Esophagus (tissue), 2 donors: ENCODE measurements at regions not wholly inside any gene's neighbourhood (a gene's known extent, or its start where the extent isn't known, plus 50 kb on each side); places are given as distances from the start of the nearest gene placed in this dataset.

Experiments
- H3K27ac ChIP-seq, 2 donors: one replicate each; pipeline ENCODE4 v1.5.1; 2013; ENCODE audit warnings: low read depth in 2 of 2, mild to moderate bottlenecking in 2 of 2, inconsistent platforms in 1 of 2, low read length in 1 of 2, moderate library complexity in 1 of 2
- H3K27me3 ChIP-seq, 2 donors: one replicate each; pipeline ENCODE4 v1.6.1; 2013; ENCODE audit warnings: low read length in 2 of 2, control low read depth in 1 of 2, mild to moderate bottlenecking in 1 of 2; ENCODE audit not compliant: insufficient read depth in 2 of 2, control insufficient read depth in 1 of 2
- H3K36me3 ChIP-seq, 2 donors: one replicate each; pipeline ENCODE4 v1.6.1; 2013; ENCODE audit warnings: low read length in 1 of 2; ENCODE audit not compliant: control insufficient read depth in 2 of 2, insufficient read depth in 2 of 2
- H3K4me1 ChIP-seq, 2 donors: one replicate each; pipeline ENCODE4 v1.6.1; 2013; ENCODE audit warnings: low read length in 1 of 2; ENCODE audit not compliant: control insufficient read depth in 2 of 2, insufficient read depth in 2 of 2
- H3K4me3 ChIP-seq, 2 donors: one replicate each; pipeline ENCODE4 v1.5.1; 2013; ENCODE audit warnings: low read length in 2 of 2, mild to moderate bottlenecking in 2 of 2, low read depth in 1 of 2, moderate library complexity in 1 of 2
- H3K9me3 ChIP-seq, 2 donors: one replicate each; pipeline ENCODE4 v1.6.1; 2013; ENCODE audit warnings: mild to moderate bottlenecking in 2 of 2, low read depth in 1 of 2, low read length in 1 of 2, moderate library complexity in 1 of 2; ENCODE audit not compliant: control insufficient read depth in 2 of 2, insufficient read depth in 1 of 2
- WGBS, 2 donors: extraction: QIAGEN DNeasy Blood & Tissue Kit; methylation state at CpG; one replicate each; pipeline ENCODE4 v1.1.7; 2013; 5-methylcytosine and 5-hydroxymethylcytosine counted together
- donor health status: healthy with polysubstance abuse.
- donor health status: Bipolar disorder and iron deficiency.

DNA sequence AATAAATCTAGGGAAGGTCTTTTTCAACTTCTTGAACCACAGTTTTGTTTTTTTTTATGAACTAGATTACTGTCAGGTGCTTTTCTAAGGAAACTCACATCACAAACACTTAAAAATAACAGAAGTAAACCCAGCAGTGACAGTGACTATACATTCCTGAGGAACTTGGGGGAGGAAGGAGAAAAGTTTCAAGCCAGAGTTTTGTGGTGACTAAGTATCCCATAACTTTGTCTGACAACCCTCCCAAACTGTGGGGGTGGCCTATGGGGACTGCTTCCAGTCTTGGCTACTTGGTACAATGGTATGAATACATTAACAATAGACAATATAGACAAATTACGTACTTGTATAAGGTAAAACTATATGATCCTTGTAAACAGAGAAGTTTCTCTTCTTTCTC, 202.5 kb upstream of the MAN1A1 start:
- no peak overlapping the region for H3K4me3 ChIP-seq
- no peak overlapping the region for H3K27ac ChIP-seq
- H3K27me3 ChIP-seq, result no peaks in the 10 kb centered on the region
- 98 to 100% methylated on average over 1 of the region's 1 CpG for WGBS, 2 donors
- no peaks in the 10 kb centered on the region for H3K9me3 ChIP-seq
- no peaks in the 10 kb centered on the region for H3K4me1 ChIP-seq
- no peaks in the 10 kb centered on the region for H3K36me3 ChIP-seq

DNA sequence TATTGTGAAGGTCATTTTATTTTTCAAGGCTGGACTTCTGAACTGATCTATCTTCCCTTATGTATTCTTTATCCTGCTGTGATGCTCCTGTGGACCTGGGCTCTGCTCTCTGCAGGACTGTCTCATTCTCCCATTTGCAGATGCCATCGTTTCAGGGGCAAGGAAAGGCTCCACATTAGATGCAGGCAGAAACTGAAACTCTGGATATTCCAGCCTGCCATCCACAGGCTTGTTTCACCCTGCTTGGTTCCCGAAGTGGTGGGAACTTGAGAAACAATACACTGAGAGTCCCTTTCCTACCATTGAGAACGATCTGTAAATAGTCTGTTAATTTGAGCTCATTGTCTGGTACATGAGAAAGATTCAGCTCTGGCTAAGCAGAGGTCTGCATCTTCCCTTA, 197.5 kb upstream of the MAN1A1 start:
- WGBS, 2 donors, result 78 to 86% methylated on average over 3 of the region's 3 CpGs
- Histone ChIP-seq H3K9me3 (no peaks in the 10 kb centered on the region), H3K4me3 (no peak overlapping the region), H3K27me3 (no peaks in the 10 kb centered on the region), H3K4me1 (no peaks in the 10 kb centered on the region), H3K27ac (no peak overlapping the region), H3K36me3 (no peaks in the 10 kb centered on the region)

DNA sequence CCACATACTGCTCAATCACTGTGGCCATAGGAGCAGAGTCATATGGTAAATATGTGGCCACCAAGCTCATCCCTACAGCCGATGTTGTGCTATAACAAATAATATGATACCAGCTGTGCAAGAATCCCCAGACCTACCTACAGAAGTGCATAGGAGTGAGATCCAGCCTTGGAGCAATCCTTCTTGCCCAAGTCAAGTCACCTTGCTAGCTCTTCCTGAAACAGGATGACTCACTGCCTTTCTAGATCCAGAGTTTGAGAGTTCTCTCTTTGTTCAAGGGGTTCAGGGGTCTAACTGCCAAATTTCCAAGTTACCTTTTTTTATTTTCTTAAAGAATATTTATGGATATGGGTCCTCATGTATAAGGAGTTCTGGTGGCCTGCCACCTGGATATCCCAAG, 195.7 kb upstream of the MAN1A1 start:
- H3K9me3 ChIP-seq, result no peaks in the 10 kb centered on the region
- H3K4me3 ChIP-seq, result no peak overlapping the region
- WGBS, 2 donors, result 83 to 97% methylated on average over 1 of the region's 1 CpG
- no peaks in the 10 kb centered on the region for H3K27me3 ChIP-seq
- H3K4me1 ChIP-seq, result peaks cover 4% of the 10 kb centered on the region in 2 donors
- no peaks in the 10 kb centered on the region for H3K36me3 ChIP-seq
- no peak overlapping the region for H3K27ac ChIP-seq

DNA sequence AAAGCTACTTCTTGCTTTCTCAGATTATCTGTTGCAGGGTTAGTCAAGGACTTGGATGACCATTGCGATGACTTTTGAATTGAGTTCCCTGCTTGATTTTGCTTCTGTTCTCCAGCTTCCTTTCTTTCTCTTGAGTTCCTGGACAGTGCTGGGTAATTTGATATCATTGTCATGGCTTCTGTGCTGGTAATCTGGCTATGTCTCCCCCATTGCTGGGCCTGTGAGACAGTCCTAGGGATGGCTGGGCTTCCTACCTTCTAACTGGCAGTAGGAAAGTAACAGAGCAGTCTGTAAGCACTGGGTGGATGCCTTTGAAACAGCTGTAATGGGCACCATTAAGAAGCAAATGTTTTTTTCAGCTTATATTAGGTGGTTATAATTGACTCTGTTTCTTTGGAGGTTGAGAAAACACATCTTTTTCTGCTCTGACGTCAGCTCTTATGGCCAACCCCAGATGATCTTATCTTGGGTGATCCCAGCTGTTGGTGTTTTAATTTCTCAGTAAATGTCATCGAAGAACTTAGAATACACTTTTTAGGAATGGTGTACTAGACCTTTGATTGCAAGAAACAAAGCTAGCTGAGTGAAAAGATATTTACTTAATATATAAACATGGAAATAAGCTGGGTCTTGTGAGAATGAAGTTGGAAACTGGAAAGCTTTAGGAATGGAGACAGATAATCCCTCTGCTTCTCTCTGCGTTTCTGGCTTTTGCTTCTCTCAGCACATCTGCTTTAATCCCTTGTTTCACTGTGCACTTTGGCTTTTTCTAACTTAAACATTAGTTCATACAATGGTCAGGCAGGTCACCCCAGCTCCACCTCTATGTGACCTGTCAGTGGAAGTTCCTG, 195.0 kb upstream of the MAN1A1 start:
- no peaks in the 10 kb centered on the region for H3K9me3 ChIP-seq
- H3K36me3 ChIP-seq, result no peaks in the 10 kb centered on the region
- H3K4me1 ChIP-seq, result peaks cover 4% of the 10 kb centered on the region in 2 donors
- WGBS, 2 donors, result 70 to 84% methylated on average over 4 of the region's 4 CpGs
- H3K27ac ChIP-seq, result no peak overlapping the region
- no peaks in the 10 kb centered on the region for H3K27me3 ChIP-seq
- H3K4me3 ChIP-seq, result no peak overlapping the region

DNA sequence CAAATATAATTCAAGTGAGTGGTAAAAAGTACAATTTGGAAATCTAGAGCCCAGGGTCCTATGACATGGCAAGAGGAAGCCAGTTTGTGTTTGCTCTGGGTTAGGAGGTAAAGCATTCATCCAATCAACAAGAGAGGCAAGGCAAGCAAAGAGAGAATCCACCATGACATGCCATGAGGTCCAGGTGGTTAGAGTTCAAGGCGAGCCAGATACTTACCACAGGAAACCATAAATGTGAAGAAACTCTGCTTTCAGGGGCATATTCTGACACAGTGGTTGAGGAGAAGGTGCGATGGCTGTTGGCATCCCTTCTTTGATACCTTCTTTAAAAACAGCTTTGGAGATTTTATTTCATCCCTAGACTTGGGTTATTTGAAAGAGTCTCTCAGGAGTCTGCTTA, 193.8 kb upstream of the MAN1A1 start:
- 78% methylated on average over 2 of the region's 2 CpGs for WGBS, 2 donors
- Histone ChIP-seq H3K4me1 (peaks cover 4% of the 10 kb centered on the region in 2 donors), H3K36me3 (no peaks in the 10 kb centered on the region), H3K27ac (no peak overlapping the region), H3K27me3 (no peaks in the 10 kb centered on the region), H3K4me3 (no peak overlapping the region), H3K9me3 (no peaks in the 10 kb centered on the region)

DNA sequence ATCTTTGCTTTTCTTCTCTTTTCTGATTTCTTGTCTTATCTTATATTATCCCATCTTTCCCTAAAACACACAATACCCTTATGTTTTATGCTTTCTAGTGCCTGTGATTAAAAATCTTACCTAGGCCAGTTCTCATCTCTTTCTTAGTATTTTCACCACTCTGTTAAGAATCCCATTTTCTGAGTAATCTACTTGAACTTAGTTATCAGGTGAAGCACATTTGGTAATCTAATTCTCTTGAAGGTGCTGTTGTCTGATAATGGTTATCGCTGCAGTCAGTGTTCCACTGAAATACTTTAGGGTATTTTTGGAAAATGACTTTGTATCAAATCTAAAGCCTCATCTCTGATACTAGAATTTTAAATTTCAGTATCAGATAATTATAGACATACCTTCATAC, 192.5 kb upstream of the MAN1A1 start:
- H3K4me3 ChIP-seq, result no peak overlapping the region
- WGBS, 2 donors, result 93% methylated on average over 1 of the region's 1 CpG
- H3K27me3 ChIP-seq, result no peaks in the 10 kb centered on the region
- H3K9me3 ChIP-seq, result no peaks in the 10 kb centered on the region
- no peak overlapping the region for H3K27ac ChIP-seq
- H3K36me3 ChIP-seq, result no peaks in the 10 kb centered on the region
- H3K4me1 ChIP-seq, result peaks cover 4% of the 10 kb centered on the region in 2 donors

DNA sequence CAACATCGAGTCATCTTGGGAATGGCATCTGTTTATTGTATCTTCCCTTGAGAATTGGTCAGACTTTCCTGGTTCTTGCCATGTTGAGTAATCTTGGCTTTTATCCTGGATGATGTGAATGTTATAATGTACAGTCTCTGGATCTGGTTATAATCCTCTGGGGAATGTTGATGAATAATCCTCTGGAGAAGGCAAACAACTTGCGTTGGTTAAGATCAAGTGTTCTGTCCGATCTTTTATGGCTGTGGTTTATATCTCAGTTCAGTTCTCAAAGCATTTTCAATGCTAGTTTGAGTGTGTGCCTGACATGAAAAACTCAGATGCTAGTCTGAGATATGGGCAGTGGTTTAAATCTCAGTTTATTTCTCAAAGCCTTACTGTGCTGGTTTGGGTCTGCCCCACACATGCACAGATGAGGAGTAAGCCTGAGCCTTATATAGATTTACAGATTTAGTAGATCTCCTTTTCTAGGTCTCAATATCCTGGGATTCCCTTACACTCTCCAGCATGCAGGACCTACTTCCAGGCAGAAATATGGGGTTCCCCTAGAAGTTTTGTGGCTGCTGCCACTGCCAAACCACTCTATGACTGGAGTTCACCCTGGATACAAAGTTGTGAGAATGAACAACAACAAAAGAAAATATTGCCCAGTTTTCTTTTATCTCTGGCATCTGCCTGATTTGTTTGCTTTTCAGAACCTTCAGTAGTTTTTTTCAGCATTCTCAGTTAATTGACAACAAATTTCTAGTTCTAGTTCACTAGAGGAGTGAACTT, 191.8 kb upstream of the MAN1A1 start:
- no peaks in the 10 kb centered on the region for H3K9me3 ChIP-seq
- no peak overlapping the region for H3K4me3 ChIP-seq
- H3K36me3 ChIP-seq, result no peaks in the 10 kb centered on the region
- peak overlapping the region in 1 of 2 donors; percentile 47 for H3K27ac ChIP-seq
- no peaks in the 10 kb centered on the region for H3K27me3 ChIP-seq
- 21 to 26% methylated on average over 3 of the region's 3 CpGs for WGBS, 2 donors
- H3K4me1 ChIP-seq, result peaks cover 4% of the 10 kb centered on the region in 2 donors

DNA sequence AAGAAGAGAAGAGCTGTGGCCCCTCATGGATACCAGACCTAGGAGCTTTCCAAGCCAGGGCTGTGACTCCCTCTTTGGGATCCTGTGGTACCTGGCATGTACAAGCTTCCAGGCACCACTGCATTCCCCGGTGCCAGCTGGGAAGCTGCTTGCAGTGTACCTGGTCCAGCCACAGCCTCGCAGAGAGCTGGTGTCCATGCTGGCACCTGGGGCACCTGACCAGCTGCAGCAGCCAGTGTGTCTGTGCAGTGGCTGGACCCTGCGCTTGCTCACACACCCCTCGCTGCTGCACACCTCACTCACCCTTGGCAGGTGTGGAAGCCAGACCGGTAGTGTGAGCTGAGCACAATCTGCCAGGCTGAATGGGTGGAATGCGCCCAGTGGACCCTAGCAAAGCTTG, 190.9 kb upstream of the MAN1A1 start:
- Histone ChIP-seq H3K9me3 (no peaks in the 10 kb centered on the region), H3K4me1 (peaks cover 4% of the 10 kb centered on the region in 2 donors), H3K27me3 (no peaks in the 10 kb centered on the region), H3K36me3 (no peaks in the 10 kb centered on the region), H3K4me3 (no peak overlapping the region), H3K27ac (peak overlapping the region in 1 of 2 donors; percentile 37)
- WGBS, 2 donors, result 82 to 96% methylated on average over 6 of the region's 6 CpGs

DNA sequence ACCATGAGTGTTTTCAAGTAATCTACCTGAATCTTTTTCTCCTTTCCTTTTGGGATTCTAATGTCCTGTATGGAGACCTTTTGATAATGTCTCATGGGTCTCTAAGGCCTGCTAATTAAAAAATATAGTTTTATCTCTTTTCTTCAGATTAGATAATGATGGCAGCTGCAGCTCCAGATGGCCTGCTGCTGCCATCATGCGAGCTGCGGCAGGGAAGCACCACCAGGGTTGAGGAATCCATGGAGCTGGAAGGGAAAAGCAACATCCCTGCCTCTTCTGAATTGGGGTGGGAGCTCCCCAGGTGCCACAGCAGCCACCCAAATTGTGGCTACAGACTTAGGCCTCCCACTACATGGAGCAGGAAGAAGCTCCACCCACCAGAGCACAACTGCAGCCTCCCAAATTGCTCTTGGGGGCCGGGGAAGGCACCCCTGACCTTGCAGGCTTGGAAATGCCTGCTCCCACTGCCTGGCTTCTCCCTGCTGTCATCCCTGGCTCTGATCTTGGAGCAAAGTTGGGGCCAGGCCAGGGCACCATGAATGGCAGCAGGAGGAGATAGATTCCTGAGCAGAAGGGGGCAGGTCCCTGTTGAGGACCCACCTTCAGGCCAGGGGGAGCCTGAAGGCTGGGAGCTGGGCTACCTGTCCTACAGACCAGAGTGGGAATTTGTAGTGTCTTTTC, 189.6 kb upstream of the MAN1A1 start:
- Histone ChIP-seq H3K36me3 (no peaks in the 10 kb centered on the region), H3K4me1 (peaks cover 4% of the 10 kb centered on the region in 2 donors), H3K27me3 (no peaks in the 10 kb centered on the region), H3K4me3 (no peak overlapping the region), H3K27ac (no peak overlapping the region), H3K9me3 (no peaks in the 10 kb centered on the region)
- WGBS, 2 donors, result 76 to 92% methylated on average over 3 of the region's 3 CpGs
